IMR-90 (cell line): ENCODE measurements at regions not wholly inside any gene's neighbourhood (a gene's known extent, or its start where the extent isn't known, plus 50 kb on each side); places are given as distances from the start of the nearest gene placed in this dataset.

ENCODE experiments used
- ATAC-seq: fragments of 200-7000 bp; cut with Tn5 transposase; 2 replicates; pipeline ENCODE4 v1.9.1; 2020; ENCODE audit warnings: low read depth, mild to moderate bottlenecking, moderate library complexity
- BruUV-seq: library from RNA; stranded (reverse); fragments of 400-500 nt; replicated peaks from 2 replicates; lab custom pipeline; 2021; lab: Mats Ljungman, UMichigan
- CTCF ChIA-PET: fragments of 300-600 bp; formaldehyde crosslinking; extraction: SDS; loops from one replicate; lab custom pipeline; 2021; ENCODE audit warnings: antibody characterized with exemption; lab: Yijun Ruan, JAX
- POLR2A ChIA-PET: fragments of 300-600 bp; sonication (Branson Sonifier 250); formaldehyde crosslinking; loops from one replicate; lab custom pipeline; 2022; ENCODE audit warnings: antibody characterized with exemption; ENCODE audit not compliant: unreplicated experiment; lab: Charles Lee
- DNase-seq: peaks from one replicate; pipeline ENCODE4 v3.0.0; 2013
- H2AFZ ChIP-seq: replicated peaks from 2 replicates; pipeline ENCODE3; 2013; ENCODE audit warnings: low read length, mild to moderate bottlenecking; ENCODE audit not compliant: poor library complexity
- H2AK5ac ChIP-seq: 2 replicates; pipeline ENCODE4 v1.6.1; 2013; ENCODE audit warnings: low read depth, low read length, inconsistent platforms
- H2AK9ac ChIP-seq: replicated peaks from 2 replicates; pipeline ENCODE3; 2013; ENCODE audit warnings: mild to moderate bottlenecking, low read depth, low read length, moderate library complexity; ENCODE audit not compliant: poor library complexity
- H2BK120ac ChIP-seq: 2 replicates; pipeline ENCODE4 v1.6.1; 2013; ENCODE audit warnings: low read depth, low read length, inconsistent platforms
- H2BK15ac ChIP-seq: 3 replicates; pipeline ENCODE4 v1.6.1; 2013; ENCODE audit warnings: low read depth, low read length, inconsistent platforms
- H2BK20ac ChIP-seq: 2 replicates; pipeline ENCODE4 v1.6.1; 2013; ENCODE audit warnings: low read depth, mild to moderate bottlenecking, inconsistent platforms, low read length, moderate library complexity
- H2BK5ac ChIP-seq: 2 replicates; pipeline ENCODE4 v1.6.1; 2013; ENCODE audit warnings: mild to moderate bottlenecking, low read depth, low read length, inconsistent platforms; ENCODE audit not compliant: poor library complexity, severe bottlenecking
- H3K14ac ChIP-seq: replicated peaks from 2 replicates; pipeline ENCODE4 v1.6.1; 2013; ENCODE audit warnings: low read depth, low read length, inconsistent platforms
- H3K18ac ChIP-seq: 2 replicates; pipeline ENCODE4 v1.6.1; 2013; ENCODE audit warnings: low read depth, low read length, control low read depth
- H3K23ac ChIP-seq: 2 replicates; pipeline ENCODE4 v1.6.1; 2013; ENCODE audit warnings: low read depth, low read length, inconsistent platforms
- H3K27ac ChIP-seq: 2 replicates; pipeline ENCODE4 v1.5.1; 2013; ENCODE audit warnings: mild to moderate bottlenecking, control low read depth, low read length; ENCODE audit not compliant: insufficient read depth
- H3K27me3 ChIP-seq: 2 replicates; pipeline ENCODE4 v1.6.1; 2013; ENCODE audit warnings: low read length; ENCODE audit not compliant: control insufficient read depth, insufficient read depth
- H3K36me3 ChIP-seq: 2 replicates; pipeline ENCODE4 v1.6.1; 2013; ENCODE audit warnings: low read length, mixed read lengths; ENCODE audit not compliant: control insufficient read depth, insufficient read depth
- H3K4ac ChIP-seq: 2 replicates; pipeline ENCODE4 v1.6.1; 2013; ENCODE audit warnings: low read depth, low read length, inconsistent platforms
- H3K4me1 ChIP-seq: 2 replicates; pipeline ENCODE4 v1.6.1; 2013; ENCODE audit warnings: low read length, mixed read lengths; ENCODE audit not compliant: control insufficient read depth, insufficient read depth
- H3K4me2 ChIP-seq: 2 replicates; pipeline ENCODE4 v1.6.1; 2013; ENCODE audit warnings: low read depth, mild to moderate bottlenecking, control low read depth, low read length, moderate library complexity
- H3K4me3 ChIP-seq: 2 replicates; pipeline ENCODE4 v1.5.1; 2013; ENCODE audit warnings: low read depth, mild to moderate bottlenecking, control low read depth, low read length, moderate library complexity; ENCODE audit not compliant: insufficient read depth
- H3K56ac ChIP-seq: 2 replicates; pipeline ENCODE4 v1.6.1; 2013; ENCODE audit warnings: low read length, inconsistent platforms; ENCODE audit not compliant: insufficient read depth; ENCODE audit errors: extremely low read depth
- H3K79me1 ChIP-seq, 2 experiments: 2 replicates each; pipeline ENCODE4 v1.6.1; 2013; ENCODE audit warnings: low read length in 2 of 2, inconsistent platforms in 1 of 2, low read depth in 1 of 2
- H3K9ac ChIP-seq: 2 replicates; pipeline ENCODE4 v1.6.1; 2013; ENCODE audit warnings: low read depth, low read length, control low read depth
- H3K9me1 ChIP-seq: 2 replicates; pipeline ENCODE4 v1.6.1; 2013; ENCODE audit warnings: low read length, inconsistent platforms; ENCODE audit not compliant: insufficient read depth
- H3K9me3 ChIP-seq: 2 replicates; pipeline ENCODE4 v1.6.1; 2013; ENCODE audit warnings: low read length; ENCODE audit not compliant: control insufficient read depth, insufficient read depth
- H4K20me1 ChIP-seq: 2 replicates; pipeline ENCODE4 v1.6.1; 2013; ENCODE audit warnings: low read length, inconsistent platforms; ENCODE audit not compliant: insufficient read depth
- H4K5ac ChIP-seq: 2 replicates; pipeline ENCODE4 v1.6.1; 2013; ENCODE audit warnings: mild to moderate bottlenecking, low read depth, low read length, control low read depth
- H4K8ac ChIP-seq, 2 experiments: 2 replicates each; pipeline ENCODE4 v1.6.1; 2013; ENCODE audit warnings: low read depth in 2 of 2, low read length in 2 of 2, control low read depth in 1 of 2, inconsistent platforms in 1 of 2
- H4K91ac ChIP-seq: 2 replicates; pipeline ENCODE4 v1.6.1; 2013; ENCODE audit warnings: low read depth, low read length, inconsistent platforms; ENCODE audit not compliant: insufficient read depth
- BHLHE40 ChIP-seq: fragments of 150-350 bp; IDR thresholded peaks from 2 replicates; pipeline ENCODE4 v1.6.1; 2016; ENCODE audit warnings: mild to moderate bottlenecking, low read depth, low read length
- CHD1 ChIP-seq: IDR thresholded peaks from 2 replicates; pipeline ENCODE4 v1.6.1; 2012; ENCODE audit warnings: low read depth, low read length, improper control_type of control experiment
- FOS ChIP-seq: fragments of 150-350 bp; IDR thresholded peaks from 2 replicates; pipeline ENCODE4 v1.6.1; 2016; ENCODE audit warnings: low read depth, low read length
- MAFK ChIP-seq: IDR thresholded peaks from 2 replicates; pipeline ENCODE4 v1.6.1; 2012; ENCODE audit warnings: low read depth, low read length, improper control_type of control experiment
- MAZ ChIP-seq: IDR thresholded peaks from 2 replicates; pipeline ENCODE4 v1.6.1; 2012; ENCODE audit warnings: low read depth, mild to moderate bottlenecking, low read length, improper control_type of control experiment, moderate library complexity, borderline replicate concordance
- MXI1 ChIP-seq: IDR thresholded peaks from 2 replicates; pipeline ENCODE4 v1.6.1; 2012; ENCODE audit warnings: low read depth, mild to moderate bottlenecking, low read length, moderate library complexity, borderline replicate concordance
- NFE2L2 ChIP-seq: fragments of 150-350 bp; IDR thresholded peaks from 2 replicates; pipeline ENCODE4 v1.6.1; 2016; ENCODE audit warnings: low read depth, mild to moderate bottlenecking, low read length
- POLR2A ChIP-seq: IDR thresholded peaks from 2 replicates; pipeline ENCODE4 v1.6.1; 2012; ENCODE audit warnings: mild to moderate bottlenecking, low read depth, low read length
- RAD21 ChIP-seq: IDR thresholded peaks from 2 replicates; pipeline ENCODE4 v1.6.1; 2012; ENCODE audit warnings: low read length, improper control_type of control experiment
- RCOR1 ChIP-seq: IDR thresholded peaks from 2 replicates; pipeline ENCODE4 v1.6.1; 2012; ENCODE audit warnings: mild to moderate bottlenecking, low read length, improper control_type of control experiment; ENCODE audit not compliant: insufficient replicate concordance
- WGBS, 2 experiments: methylation state at CpG; one replicate each; pipeline versions ENCODE4 v1.1.5 to v1.1.7; 2013; ENCODE audit warnings: missing lambda C conversion rate in 2 of 2; ENCODE audit not compliant: insufficient read length in 1 of 2; ENCODE audit errors: extremely low coverage in 2 of 2; 5-methylcytosine and 5-hydroxymethylcytosine counted together
- dilution Hi-C: fragments of 300-500 bp; cut with HindIII; formaldehyde crosslinking; loops from one replicate; pipeline ENCODE4 v1.14.3; 2018; ENCODE audit warnings: low sequenced_read_pairs; ENCODE audit not compliant: unreplicated experiment
- in situ Hi-C: fragments of 300-500 bp; cut with MboI; formaldehyde crosslinking; loops from 3 replicates; pipeline ENCODE4 v1.14.3; 2019; ENCODE audit warnings: low sequenced_read_pairs, inconsistent platforms, mixed read lengths
- intact Hi-C: fragments of 100-400 bp; cut with micrococcal nuclease; formaldehyde crosslinking; loops from 2 replicates; pipeline ENCODE4 v1.10.0; 2022
- TF ChIP-seq, protein P1 (sequence below): fragments of 150-350 bp; IDR thresholded peaks from 2 replicates; pipeline ENCODE4 v1.6.1; 2016; ENCODE audit warnings: low read depth, mild to moderate bottlenecking, low read length, moderate library complexity, borderline replicate concordance
- TF ChIP-seq, protein P2 (sequence below): fragments of 150-350 bp; IDR thresholded peaks from 2 replicates; pipeline ENCODE4 v1.6.1; 2017; ENCODE audit warnings: mild to moderate bottlenecking, antibody characterized with exemption, low read length, low read depth

DNA sequence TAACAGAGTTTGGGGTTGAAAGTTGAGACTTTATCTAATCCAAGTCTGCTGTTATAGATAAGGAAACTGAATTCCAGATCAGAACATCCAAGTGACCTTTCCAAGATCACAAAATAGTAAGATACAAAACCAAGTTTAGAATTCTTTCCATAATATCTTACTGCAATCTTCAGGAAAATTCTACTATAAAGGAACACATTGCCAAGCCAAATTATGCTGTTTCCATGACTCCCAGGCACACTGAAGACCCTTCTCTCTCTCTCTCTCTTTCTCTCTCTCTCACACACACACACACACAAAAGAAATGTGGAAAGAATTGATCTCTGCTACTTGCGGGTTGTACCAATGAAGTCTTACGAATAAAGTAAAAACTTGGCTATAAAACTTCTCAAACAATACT, 398.4 kb downstream of the METTL4 start:
- Histone ChIP-seq H3K79me1 (no peaks in the 10 kb centered on the region), H3K14ac (no peak overlapping the region), H3K27ac (no peak overlapping the region), H2AFZ (no peak overlapping the region), H3K4me2 (no peak overlapping the region), H3K23ac (no peak overlapping the region), H2BK5ac (no peak overlapping the region), H4K5ac (no peak overlapping the region), H2BK20ac (no peak overlapping the region), H4K20me1 (no peaks in the 10 kb centered on the region), H3K4ac (no peak overlapping the region), H4K91ac (no peak overlapping the region), H2BK120ac (no peak overlapping the region), H3K18ac (no peak overlapping the region), H2BK15ac (no peak overlapping the region), H3K56ac (no peak overlapping the region), H4K8ac (no peak overlapping the region), H2AK5ac (no peak overlapping the region), H2AK9ac (no peak overlapping the region), H3K4me3 (no peak overlapping the region), H3K27me3 (no peaks in the 10 kb centered on the region), H3K9me3 (no peaks in the 10 kb centered on the region), H3K9ac (no peak overlapping the region), H3K9me1 (no peaks in the 10 kb centered on the region), H3K36me3 (no peaks in the 10 kb centered on the region), H3K4me1 (no peaks in the 10 kb centered on the region)
- no TSS peak for BruUV-seq
- POLR2A ChIA-PET = no interaction called here
- no CpG with 5 or more reads among the region's 2 CpGs for WGBS, 2 experiments
- TF ChIP-seq FOS (no peak), MXI1 (no peak), POLR2A (no peak), RAD21 (no peak), MAFK (no peak), BHLHE40 (no peak), MAZ (no peak), RCOR1 (no peak), NFE2L2 (no peak), CHD1 (no peak)
- TF ChIP-seq, protein P1, sequence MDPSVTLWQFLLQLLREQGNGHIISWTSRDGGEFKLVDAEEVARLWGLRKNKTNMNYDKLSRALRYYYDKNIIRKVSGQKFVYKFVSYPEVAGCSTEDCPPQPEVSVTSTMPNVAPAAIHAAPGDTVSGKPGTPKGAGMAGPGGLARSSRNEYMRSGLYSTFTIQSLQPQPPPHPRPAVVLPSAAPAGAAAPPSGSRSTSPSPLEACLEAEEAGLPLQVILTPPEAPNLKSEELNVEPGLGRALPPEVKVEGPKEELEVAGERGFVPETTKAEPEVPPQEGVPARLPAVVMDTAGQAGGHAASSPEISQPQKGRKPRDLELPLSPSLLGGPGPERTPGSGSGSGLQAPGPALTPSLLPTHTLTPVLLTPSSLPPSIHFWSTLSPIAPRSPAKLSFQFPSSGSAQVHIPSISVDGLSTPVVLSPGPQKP = no peak
- TF ChIP-seq, protein P2, sequence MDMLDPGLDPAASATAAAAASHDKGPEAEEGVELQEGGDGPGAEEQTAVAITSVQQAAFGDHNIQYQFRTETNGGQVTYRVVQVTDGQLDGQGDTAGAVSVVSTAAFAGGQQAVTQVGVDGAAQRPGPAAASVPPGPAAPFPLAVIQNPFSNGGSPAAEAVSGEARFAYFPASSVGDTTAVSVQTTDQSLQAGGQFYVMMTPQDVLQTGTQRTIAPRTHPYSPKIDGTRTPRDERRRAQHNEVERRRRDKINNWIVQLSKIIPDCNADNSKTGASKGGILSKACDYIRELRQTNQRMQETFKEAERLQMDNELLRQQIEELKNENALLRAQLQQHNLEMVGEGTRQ = no peak
- in situ Hi-C loops = no loop called here
- DNase-seq (no peak), ATAC-seq (no peak)
- dilution Hi-C loops = no loop called here
- intact Hi-C loops = no loop called here
- CTCF ChIA-PET = no interaction called here
